Skin epidermis (tissue), 12 donors: ENCODE measurements at regions not wholly inside any gene's neighbourhood (a gene's known extent, or its start where the extent isn't known, plus 50 kb on each side); places are given as distances from the start of the nearest gene placed in this dataset.
"Not testable (repeated sequence)": the region's sequence is repeated elsewhere in the genome, so short reads cannot be mapped to it uniquely, and the experiment has no call there.

Experiments
- H3K27ac ChIP-seq, 21 experiments: fragments of 200-600 bp; sonication (generic) in 11 of 21; one replicate each; pipeline ENCODE4 v1.5.0; 2020; ENCODE audit warnings: mild to moderate bottlenecking in 3 of 21, inconsistent platforms in 2 of 21, moderate library complexity in 2 of 21
- H3K4me3 ChIP-seq, 7 experiments: fragments of 200-600 bp; sonication (generic) in 2 of 7; one replicate each; pipeline ENCODE4 v1.5.0; 2020; ENCODE audit warnings: inconsistent platforms in 2 of 7, mild to moderate bottlenecking in 2 of 7, moderate library complexity in 1 of 7

- H3K27ac ChIP-seq, result no peak overlapping the region
- no peak overlapping the region for H3K4me3 ChIP-seq
Observed at GRCh38 chr6:140397106-140397505, 1022.7 kb upstream of the CITED2 start.

- H3K4me3 ChIP-seq, result no peak overlapping the region
- no peak overlapping the region for H3K27ac ChIP-seq
Observed at GRCh38 chr6:140393665-140394540, 1019.5 kb upstream of the CITED2 start.

DNA sequence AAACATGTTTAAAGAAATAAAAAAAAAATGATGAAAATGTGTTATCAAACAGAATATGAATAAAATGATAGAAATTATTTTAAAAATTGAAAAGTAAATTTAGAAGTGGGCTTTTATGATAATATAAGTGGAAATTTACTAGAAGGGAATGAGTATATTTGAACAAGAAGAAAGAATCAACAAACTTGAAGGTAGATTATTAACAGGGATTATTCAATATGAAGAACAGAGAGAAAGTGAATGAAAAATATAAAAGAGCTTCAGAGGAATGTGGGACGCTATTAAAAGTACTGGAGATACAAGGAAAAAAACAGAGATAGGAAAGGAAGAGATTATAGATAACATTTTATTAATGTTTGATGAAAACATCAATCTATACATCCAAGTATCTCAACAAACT is 1014.4 kb upstream of the CITED2 start:
- Histone ChIP-seq H3K4me3 (no peak overlapping the region), H3K27ac (no peak overlapping the region)

DNA sequence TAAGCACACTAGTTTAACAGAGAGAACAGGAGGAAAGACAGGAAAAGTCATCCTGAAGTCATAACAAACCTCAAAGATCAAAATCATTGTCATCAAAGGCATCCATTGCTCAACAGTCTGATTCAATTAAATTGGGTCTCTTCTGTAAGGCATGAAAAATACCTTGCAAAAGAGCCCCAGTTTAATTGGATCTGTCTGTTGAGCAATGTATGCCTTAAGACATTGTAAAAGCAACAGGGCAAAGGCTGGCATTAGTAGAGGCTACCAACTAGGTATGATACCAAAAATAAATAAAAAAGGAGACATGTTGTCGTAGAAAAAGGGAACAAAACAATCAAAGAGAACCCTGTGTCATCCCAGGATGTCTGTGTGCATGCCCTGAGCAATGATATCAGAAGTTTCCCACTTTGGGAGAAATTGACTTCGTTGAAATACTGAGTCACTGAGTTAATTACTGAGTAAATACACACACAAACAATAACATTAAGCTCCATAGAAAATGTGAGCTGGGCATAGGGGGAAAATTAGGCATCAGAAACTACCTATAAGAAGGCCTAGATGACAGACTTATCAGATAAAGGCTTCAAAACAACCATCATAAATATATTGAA is 1013.8 kb upstream of the CITED2 start:
- H3K4me3 ChIP-seq, result no peak overlapping the region
- no peak overlapping the region for H3K27ac ChIP-seq

DNA sequence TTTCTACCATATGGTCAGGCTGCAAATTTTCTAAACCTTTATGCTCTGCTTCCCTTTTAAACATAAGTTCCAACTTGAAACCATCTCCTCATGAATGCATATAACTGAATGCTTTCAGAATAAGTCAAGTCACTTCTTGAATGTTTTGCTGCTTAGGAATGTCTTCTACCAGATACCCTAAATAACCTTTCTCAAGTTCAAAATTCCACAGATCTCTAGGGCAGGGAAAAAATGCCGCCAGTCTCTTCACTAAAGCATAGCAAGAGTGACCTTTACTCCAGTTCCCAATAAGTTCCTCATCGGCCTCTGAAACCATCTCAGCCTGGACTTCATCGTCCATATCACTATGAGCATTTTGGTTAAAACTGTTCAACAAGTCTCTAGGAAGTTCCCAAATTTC is 1011.2 kb upstream of the CITED2 start:
- no peak overlapping the region for H3K27ac ChIP-seq
- H3K4me3 ChIP-seq, result no peak overlapping the region

DNA sequence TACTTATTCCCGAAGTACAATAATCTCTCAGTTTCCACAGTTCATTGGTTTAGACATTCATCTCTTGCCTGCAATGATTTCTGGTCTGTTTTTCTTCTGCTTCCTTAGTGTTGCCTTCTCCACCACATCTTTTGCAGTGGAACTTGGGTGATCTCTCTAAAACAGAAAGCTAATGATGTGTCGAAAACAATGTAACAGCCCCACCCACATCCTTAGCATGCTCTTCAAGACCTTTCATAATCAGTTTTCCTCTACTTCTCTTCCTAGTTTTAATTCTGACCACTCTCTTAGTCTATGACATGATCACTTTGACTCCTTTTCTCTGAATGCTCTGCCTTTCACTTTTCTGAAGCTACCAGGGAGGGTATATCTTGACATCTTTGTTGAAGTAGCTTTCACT is 1007.9 kb upstream of the CITED2 start:
- Histone ChIP-seq H3K27ac (no peak overlapping the region), H3K4me3 (no peak overlapping the region)

DNA sequence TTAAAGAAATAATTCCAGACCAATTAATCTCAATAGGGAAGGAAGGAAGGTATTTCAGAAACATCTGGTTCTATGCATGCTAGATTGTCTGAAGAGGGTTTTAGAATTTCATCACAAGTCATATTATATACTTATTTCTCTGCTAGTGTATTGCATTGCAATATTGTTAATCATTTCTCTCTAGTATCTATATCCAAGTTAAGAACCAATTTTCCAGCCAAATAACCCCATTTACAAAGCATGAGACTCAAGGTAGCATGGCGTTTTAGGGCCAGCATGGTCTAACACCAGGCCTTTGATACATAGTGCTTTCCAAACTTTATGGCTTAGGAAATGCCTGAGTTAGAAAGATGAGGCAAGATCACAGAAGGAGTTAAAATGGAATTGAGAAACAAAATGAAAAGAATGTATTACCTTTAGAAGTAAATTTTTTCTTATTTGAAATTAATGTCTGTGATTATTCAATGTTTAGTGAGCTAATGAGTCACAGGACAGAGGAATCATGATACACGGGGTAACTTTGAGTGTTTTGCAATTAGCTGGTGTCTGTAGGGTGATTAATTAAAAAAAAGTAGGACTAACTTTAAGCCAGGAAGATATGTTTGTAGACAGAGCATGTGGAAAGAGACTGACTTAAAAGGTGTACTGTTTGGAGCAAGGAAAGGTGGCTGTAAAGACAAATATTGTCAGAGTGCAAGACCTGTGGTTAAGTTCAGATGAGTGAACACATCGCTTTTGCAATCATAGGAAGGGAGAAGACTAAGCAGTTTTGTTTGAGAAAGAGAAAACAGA is 1006.2 kb upstream of the CITED2 start:
- H3K27ac ChIP-seq, result no peak overlapping the region
- no peak overlapping the region for H3K4me3 ChIP-seq

DNA sequence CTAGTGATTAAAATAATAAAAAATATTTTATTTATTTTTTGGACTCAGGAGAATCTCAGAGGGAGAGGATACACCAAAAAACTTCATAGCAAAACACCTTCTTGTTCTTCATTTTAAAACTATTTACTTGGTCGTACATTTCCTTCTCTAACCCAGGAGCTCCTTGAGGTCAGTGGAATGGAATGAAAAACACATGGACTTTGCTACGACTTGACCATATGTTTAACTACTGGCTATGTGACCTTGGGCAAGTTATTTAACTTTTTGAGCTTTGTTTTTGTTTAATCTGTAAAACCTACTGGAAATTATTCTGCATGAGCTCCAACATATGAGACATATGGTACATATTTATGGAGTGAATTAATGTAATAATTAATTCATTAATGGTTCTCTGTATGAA is 1005.5 kb upstream of the CITED2 start:
- Histone ChIP-seq H3K27ac (no peak overlapping the region), H3K4me3 (no peak overlapping the region)

DNA sequence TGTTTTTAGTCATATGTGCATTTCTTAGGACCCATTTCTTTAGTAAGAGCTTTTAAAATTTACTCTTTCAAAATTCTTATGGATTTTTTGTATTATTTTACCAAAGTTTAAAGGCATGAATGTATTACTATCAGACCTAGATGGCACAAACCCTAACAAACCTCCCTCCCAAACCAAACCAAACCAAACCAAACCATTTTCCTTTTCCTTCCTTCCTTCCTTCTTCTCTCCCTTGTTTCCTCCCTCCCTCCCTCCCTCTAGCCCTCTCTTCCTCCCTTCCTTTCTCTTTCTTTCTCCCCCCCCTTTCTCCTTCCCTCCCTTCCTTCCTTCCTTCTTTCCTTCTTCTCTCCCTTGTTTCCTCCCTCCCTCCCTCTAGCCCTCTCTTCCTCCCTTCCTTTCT is 1001.8 kb upstream of the CITED2 start:
- Histone ChIP-seq H3K4me3 (no peak overlapping the region), H3K27ac (no peak overlapping the region)

DNA sequence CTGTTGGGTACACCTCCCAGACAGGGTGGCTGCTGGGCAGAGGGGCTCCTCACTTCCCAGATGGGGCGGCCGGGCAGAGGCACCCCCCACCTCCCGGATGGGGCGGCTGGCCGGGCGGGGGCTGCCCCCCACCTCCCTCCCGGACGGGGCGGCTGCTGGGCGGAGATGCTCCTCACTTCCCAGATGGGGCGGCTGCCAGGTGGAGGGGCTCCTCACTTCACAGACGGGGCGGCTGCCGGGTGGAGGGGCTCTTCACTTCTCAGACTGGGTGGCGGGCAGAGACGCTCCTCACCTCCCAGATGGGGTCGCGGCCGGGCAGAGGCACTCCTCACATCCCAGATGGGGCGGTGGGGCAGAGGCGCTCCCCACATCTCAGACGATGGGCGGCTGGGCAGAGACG is 999.3 kb upstream of the CITED2 start:
- H3K27ac ChIP-seq, result not testable (repeated sequence)

DNA sequence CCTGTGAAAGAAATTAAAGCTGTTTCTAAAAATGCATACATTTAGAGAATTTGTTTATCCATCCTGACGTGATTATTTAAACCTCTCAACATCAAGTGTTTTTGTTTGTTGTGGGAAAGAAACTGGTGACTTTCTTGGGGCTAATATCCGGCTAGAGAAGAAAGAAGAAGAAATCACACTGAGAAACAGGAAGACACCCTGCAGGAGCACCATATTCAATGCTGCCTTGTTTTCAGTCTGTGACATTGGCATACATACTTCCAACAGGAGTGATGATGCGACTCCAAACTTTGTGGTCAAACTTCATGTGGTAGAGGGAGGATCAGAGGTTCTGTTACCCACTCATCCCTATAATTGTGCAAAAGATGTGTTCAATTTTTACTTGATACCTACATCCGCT is 997.6 kb upstream of the CITED2 start:
- H3K27ac ChIP-seq, result no peak overlapping the region
- H3K4me3 ChIP-seq, result no peak overlapping the region

More for the DNA sequence above, 999.3 kb upstream of the CITED2 start:
- not testable (repeated sequence) for H3K4me3 ChIP-seq

DNA sequence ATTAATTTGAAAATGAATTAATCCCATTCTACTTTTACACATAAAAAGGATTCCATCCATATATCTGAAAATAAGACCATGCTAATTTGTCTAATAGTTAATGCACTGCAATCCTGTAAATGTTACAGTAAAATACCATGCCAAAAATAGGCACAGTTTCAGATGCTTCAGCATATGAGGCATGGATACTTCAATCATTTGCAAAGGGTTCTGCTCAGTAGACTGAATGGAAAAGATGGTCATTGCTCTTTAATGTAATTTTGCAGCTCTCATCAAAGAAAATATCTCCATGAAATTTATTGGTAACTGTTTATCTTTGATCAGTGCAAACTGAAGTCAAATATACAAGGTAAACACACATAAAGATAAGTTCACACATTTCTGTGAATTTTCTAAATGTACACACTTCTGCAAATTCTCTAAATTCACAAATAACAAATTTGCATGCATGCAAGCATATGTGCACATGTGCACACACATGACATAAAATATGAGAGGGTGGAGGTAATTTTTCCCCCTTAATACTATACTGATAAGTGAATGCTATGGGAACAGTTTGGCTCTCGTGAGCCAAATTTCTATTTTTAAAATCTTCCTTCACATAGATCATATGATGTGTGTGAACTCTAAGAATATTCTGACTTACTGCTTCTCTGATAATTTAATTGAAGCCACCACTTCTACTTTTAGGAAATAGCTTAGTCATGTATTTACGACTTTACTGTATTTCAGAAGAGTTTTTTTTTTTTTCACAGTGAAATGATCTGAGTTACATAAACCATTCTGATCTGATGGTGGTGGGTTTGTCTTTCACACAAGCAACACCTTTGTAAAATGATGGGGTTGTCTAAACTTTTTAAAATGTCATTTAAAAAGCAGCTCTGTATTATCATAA is 996.8 kb upstream of the CITED2 start:
- Histone ChIP-seq H3K4me3 (no peak overlapping the region), H3K27ac (no peak overlapping the region)

DNA sequence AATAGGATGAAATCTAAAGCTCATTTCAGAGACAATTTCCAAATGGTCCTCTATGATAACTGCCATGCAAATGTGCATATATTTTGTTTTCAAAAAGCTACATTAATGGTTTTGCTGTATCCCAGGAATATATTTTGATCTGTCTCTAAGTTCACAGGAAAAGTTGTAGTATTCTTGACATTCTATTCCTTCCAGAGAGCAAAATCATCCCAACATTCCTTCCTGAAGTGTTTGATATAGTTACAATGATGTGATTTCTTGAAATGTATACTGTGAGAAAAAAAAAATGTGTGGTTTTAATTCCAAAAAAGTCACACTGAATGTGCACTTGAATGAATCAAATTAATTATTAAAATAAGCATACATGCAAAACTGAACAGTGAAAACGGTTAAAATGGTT is 996.0 kb upstream of the CITED2 start:
- Histone ChIP-seq H3K27ac (no peak overlapping the region), H3K4me3 (no peak overlapping the region)

DNA sequence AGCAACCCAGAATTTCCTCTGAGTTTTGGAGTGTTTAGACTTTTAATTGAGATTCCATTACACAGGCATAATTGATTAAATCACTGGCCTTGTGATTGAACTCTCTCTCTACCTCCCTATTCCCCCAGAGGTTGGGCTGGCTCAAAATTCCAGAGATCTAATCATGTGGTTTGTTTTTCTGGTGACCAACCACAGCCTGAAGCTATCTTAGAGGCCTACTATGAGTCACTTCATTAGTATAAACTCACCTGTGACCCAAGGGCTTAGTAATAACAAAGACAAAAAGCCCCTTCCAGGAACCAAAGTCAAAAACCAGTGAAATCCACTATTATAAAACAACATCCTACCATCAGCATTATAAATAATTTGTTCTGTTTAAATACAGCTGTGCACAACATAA is 992.5 kb upstream of the CITED2 start:
- Histone ChIP-seq H3K4me3 (no peak overlapping the region), H3K27ac (no peak overlapping the region)

DNA sequence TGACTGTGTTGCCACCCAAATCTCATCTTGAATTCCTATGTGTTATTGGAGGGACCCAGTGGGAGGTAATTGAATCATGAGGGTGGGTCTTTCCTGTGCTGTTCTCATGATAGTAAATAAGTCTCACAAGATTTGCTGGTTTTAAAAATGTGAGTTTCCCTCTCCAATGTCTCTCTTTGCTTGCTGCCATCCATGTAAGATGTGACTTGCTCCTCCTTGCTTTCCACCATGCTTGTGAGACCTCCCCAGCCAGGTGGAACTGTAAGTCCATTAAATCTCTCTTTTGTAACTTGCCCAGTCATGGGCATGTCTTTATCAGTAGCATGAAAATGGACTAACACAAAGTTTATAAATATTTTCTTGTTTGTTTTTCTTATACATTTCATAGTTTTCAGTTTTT is 990.5 kb upstream of the CITED2 start:
- no peak overlapping the region for H3K4me3 ChIP-seq
- no peak overlapping the region for H3K27ac ChIP-seq

DNA sequence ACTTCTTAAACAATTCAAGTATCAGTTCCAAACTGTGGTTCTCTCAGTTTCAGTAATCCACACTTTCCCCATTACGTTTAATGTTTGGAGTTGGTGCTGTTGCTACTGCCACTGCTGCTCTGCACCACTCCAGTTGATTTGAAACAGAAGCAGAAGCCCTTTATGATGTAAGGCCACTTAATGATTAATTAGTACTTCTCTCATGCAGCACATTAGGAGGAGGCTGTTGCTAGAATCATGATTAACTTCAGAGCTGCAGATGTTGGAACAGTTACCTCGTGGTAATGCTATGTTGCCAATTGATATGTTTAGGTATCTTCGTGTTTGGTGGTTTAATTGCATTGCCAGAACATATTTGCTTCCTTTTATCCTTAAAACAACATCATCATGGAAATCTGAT is 986.2 kb upstream of the CITED2 start:
- no peak overlapping the region for H3K4me3 ChIP-seq

GRCh38 chr6:140355476-140355875 is 981.0 kb upstream of the CITED2 start:
- Histone ChIP-seq H3K27ac (no peak overlapping the region), H3K4me3 (no peak overlapping the region)

More for the DNA sequence above, 986.2 kb upstream of the CITED2 start:
- H3K27ac ChIP-seq, result no peak overlapping the region

DNA sequence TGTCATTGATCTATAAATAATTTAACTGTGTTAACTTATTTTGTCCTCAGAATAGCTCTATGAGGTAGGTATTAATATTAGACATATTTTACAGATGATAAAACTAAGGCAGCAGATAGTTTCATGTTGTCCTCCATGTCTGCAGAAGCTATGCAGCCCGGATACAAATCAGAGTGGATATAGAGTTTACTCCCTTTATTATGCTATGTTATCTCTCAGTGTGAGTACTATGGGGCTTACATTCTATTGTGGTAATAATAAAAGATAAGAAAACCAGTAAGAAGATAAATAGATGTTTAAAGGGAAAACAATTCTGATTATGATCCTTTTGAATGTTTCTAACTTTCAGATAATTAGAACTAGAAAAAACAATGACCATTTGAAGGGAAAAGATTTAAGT is 979.8 kb upstream of the CITED2 start:
- no peak overlapping the region for H3K4me3 ChIP-seq
- no peak overlapping the region for H3K27ac ChIP-seq

- H3K4me3 ChIP-seq, result no peak overlapping the region
Observed at GRCh38 chr6:140353536-140353935, 979.1 kb upstream of the CITED2 start.

DNA sequence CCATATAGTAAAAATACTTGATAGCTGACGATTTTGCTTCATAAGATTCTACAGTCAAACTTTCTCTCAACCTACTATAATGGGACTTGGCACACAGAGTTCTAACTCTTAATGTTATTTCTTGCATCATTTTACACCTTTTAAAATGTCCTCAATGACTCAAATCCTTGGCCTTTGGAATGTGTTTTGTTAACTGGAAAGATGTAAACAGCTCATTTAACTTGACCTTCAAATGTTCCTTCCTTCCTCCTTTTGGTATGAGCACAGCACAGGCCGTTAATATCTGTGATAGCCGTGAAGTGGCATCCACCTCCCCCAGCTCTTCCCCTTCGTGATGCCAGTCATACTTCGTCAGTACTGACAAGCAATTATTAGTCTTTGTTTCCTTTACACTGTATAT is 972.0 kb upstream of the CITED2 start:
- no peak overlapping the region for H3K27ac ChIP-seq
- no peak overlapping the region for H3K4me3 ChIP-seq

More at GRCh38 chr6:140353536-140353935, 979.1 kb upstream of the CITED2 start:
- H3K27ac ChIP-seq, result no peak overlapping the region
